ENCODE measurements at regions not wholly inside any gene's neighbourhood (a gene's known extent, or its start where the extent isn't known, plus 50 kb on each side); places are given as distances from the start of the nearest gene placed in this dataset.
"Not testable (repeated sequence)": the region's sequence is repeated elsewhere in the genome, so short reads cannot be mapped to it uniquely, and the experiment has no call there.

- H3K27me3 ChIP-seq = no peaks in the 10 kb centered on the region
- H3K4me1 ChIP-seq (ENCODE audit: low read depth) = no peaks in the 10 kb centered on the region
- H3K27ac ChIP-seq = no peak overlapping the region
- H3K4me3 ChIP-seq = no peak overlapping the region
- H3K9me3 ChIP-seq (ENCODE audit: low read depth) = no peaks in the 10 kb centered on the region
- no peaks in the 10 kb centered on the region for H3K36me3 ChIP-seq
- no peak for DNase-seq (ENCODE audit: low read depth in 1 of 2, low spot score in 1 of 2)
- TF ChIP-seq CTCF (IDR thresholded peaks at IDR 0.05; ENCODE audit: low read depth, low read length) = no peak
These were observed 148.7 kb upstream of the KRR1 start for GRCh38 chr12:75660107-75660530.

DNA sequence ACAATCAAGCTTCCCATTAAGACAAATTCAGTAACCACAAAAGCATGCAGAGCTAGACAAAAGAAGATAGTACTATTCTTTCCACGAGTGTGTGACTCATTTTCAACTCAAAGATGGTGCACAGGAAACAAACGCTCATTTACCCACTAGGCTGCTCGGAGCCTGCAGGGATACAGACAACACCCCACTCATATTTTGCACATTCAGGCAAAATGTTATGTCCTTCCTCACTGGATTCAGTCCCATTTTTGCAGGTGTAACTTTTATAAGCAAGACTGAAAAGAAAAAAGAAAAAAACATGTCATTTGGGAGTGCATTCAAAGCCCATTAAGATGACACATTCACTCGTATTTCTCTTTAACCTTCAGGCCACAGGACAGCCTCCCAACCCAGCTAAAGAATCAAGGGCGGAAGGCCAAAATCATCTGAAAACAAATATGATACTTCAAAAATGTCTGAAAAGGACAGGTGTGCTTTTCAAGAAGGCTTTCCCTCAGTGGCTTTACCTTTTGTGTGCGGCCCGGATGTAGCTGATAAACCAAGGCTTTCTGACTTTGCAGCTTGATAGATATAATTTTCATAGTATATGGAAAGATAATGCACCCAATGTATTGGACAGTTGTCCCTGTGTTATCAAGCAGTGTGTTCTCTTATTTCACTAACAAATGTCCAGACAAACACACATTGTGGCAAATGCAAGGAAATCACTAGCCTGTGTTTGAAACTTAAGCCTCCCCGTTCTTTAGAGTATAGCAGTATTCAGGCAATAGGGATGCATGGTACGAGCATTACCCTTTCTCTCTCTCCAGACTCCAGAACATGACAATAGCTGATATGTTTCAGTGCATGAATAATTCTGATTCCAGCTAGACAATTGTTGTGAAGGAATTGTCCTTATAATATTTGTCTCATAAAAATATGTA lies 147.8 kb upstream of the KRR1 start:
- H3K4me3 ChIP-seq = no peak overlapping the region
- no peak for TF ChIP-seq CTCF (IDR thresholded peaks at IDR 0.05; ENCODE audit: low read depth, low read length)
- H3K27me3 ChIP-seq = no peaks in the 10 kb centered on the region
- no peak overlapping the region for H3K27ac ChIP-seq
- no peaks in the 10 kb centered on the region for H3K9me3 ChIP-seq (ENCODE audit: low read depth)
- no peaks in the 10 kb centered on the region for H3K4me1 ChIP-seq (ENCODE audit: low read depth)
- no peaks in the 10 kb centered on the region for H3K36me3 ChIP-seq
- peak in 1 of 2 donors; percentile 80 for DNase-seq (ENCODE audit: low read depth in 1 of 2, low spot score in 1 of 2)

GRCh38 chr12:75658286-75658685 lies 146.9 kb upstream of the KRR1 start:
- H3K4me1 ChIP-seq (ENCODE audit: low read depth) = no peaks in the 10 kb centered on the region
- no peak overlapping the region for H3K27ac ChIP-seq
- H3K36me3 ChIP-seq = no peaks in the 10 kb centered on the region
- DNase-seq (ENCODE audit: low read depth in 1 of 2, low spot score in 1 of 2) = no peak
- no peak for TF ChIP-seq CTCF (IDR thresholded peaks at IDR 0.05; ENCODE audit: low read depth, low read length)
- no peak overlapping the region for H3K4me3 ChIP-seq
- no peaks in the 10 kb centered on the region for H3K27me3 ChIP-seq
- no peaks in the 10 kb centered on the region for H3K9me3 ChIP-seq (ENCODE audit: low read depth)

DNA sequence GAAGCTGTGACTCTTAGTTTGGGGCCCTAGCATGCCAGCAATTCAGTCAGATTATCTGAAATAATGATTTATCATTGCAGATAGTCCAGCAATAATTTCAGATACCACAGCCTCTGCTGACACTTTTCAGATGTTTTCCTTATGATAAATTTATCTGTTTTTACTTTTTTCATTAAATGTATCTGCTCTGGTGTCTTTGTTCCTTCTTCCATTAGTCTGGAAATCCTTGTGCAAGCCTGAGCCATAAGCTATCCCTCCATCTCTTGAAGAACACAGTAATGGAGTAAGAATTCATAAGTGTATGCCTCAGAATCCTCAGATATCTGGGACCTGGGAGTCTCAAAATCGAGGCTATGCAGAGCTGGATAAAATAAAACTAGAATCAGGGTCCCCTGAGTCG lies 146.4 kb upstream of the KRR1 start:
- Histone ChIP-seq H3K9me3 (ENCODE audit: low read depth) (no peaks in the 10 kb centered on the region), H3K27ac (no peak overlapping the region), H3K27me3 (no peaks in the 10 kb centered on the region), H3K4me1 (ENCODE audit: low read depth) (no peaks in the 10 kb centered on the region), H3K36me3 (no peaks in the 10 kb centered on the region), H3K4me3 (no peak overlapping the region)
- no peak for DNase-seq (ENCODE audit: low read depth in 1 of 2, low spot score in 1 of 2)
- TF ChIP-seq CTCF (IDR thresholded peaks at IDR 0.05; ENCODE audit: low read depth, low read length) = no peak

GRCh38 chr12:75657354-75657753 lies 145.9 kb upstream of the KRR1 start:
- not testable (repeated sequence) for H3K27ac ChIP-seq; H3K9me3 ChIP-seq (ENCODE audit: low read depth); H3K4me3 ChIP-seq; H3K4me1 ChIP-seq (ENCODE audit: low read depth); H3K27me3 ChIP-seq; H3K36me3 ChIP-seq
- peak in 1 of 2 donors; percentile 35 for DNase-seq (ENCODE audit: low read depth in 1 of 2, low spot score in 1 of 2)

DNA sequence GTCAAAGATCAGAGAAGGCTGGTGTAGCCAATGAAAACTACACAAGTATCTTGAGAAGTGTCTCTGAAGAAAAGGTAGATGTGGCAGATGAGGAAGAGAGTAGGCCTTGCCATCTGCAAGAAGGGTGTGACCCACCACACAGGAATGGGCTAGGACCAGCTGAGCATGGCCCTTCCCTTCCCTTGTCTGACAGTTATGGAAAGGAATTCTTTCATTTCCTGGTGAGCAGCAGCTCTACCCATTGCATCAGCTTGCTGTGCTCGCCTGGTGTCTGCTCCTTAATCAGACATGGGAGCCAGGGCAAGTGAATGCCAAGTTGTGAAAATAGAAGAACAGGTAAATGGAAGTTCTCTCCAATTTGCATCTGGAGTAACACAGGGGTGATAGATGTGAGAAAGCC lies 145.2 kb upstream of the KRR1 start:
- H3K9me3 ChIP-seq (ENCODE audit: low read depth) = no peaks in the 10 kb centered on the region
- TF ChIP-seq CTCF (IDR thresholded peaks at IDR 0.05; ENCODE audit: low read depth, low read length) = no peak
- no peaks in the 10 kb centered on the region for H3K4me1 ChIP-seq (ENCODE audit: low read depth)
- H3K36me3 ChIP-seq = no peaks in the 10 kb centered on the region
- H3K27ac ChIP-seq = no peak overlapping the region
- no peak overlapping the region for H3K4me3 ChIP-seq
- no peaks in the 10 kb centered on the region for H3K27me3 ChIP-seq
- DNase-seq (ENCODE audit: low read depth in 1 of 2, low spot score in 1 of 2) = peak in 1 of 2 donors; percentile 87
